Bronchial epithelial cell (primary cell): ENCODE measurements at regions not wholly inside any gene's neighbourhood (a gene's known extent, or its start where the extent isn't known, plus 50 kb on each side); places are given as distances from the start of the nearest gene placed in this dataset.

ENCODE experiments used
- DNase-seq: peaks from one replicate; pipeline ENCODE4 v3.0.0-alpha.2; 2010; ENCODE audit warnings: low read depth
- FAIRE-seq: peaks from 2 replicates; lab custom pipeline; 2011; peaks lifted over from hg19 to GRCh38; lab: Jason Lieb, UNC
- H3K27me3 ChIP-seq: 2 replicates; pipeline ENCODE4 v1.5.1; 2011; ENCODE audit warnings: low read length; ENCODE audit not compliant: control insufficient read depth, insufficient read depth
- H3K36me3 ChIP-seq: 2 replicates; pipeline ENCODE4 v1.5.1; 2011; ENCODE audit warnings: low read length; ENCODE audit not compliant: control insufficient read depth, insufficient read depth
- H3K4me3 ChIP-seq: 2 replicates; pipeline ENCODE4 v1.5.1; 2011; ENCODE audit warnings: mild to moderate bottlenecking, low read depth, low read length, control low read depth
- TF ChIP-seq, protein P1 (sequence below): IDR thresholded peaks from 2 replicates; pipeline ENCODE4 v1.5.1; 2011; ENCODE audit warnings: mild to moderate bottlenecking, moderate library complexity, low read length, control low read depth, inconsistent platforms; ENCODE audit not compliant: insufficient read depth, severe bottlenecking

DNA sequence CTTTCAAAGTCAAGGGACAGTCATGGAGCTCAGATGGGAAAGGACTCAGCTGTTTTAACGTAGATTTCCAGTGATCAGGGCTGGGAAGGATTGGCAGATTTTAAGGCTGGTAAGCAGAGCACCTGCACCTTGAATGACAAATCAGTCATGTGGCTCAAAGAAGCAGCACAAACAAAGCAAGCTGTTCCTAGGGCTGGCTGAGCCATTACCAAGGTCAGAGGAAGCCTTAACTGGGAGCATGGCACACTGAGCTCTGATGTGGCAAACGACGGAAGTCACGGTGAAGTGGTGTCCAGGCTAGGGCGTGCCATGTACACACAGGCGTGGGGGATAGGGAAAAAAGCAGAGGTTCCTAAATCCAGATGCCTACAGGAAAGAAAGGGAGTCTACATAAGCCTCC is 84.6 kb upstream of the PFN2 start:
- no peak for DNase-seq
- no peaks in the 10 kb centered on the region for H3K27me3 ChIP-seq
- FAIRE-seq: peak; percentile 93
- H3K4me3 ChIP-seq: no peak overlapping the region
- H3K36me3 ChIP-seq: no peaks in the 10 kb centered on the region
- TF ChIP-seq, protein P1, sequence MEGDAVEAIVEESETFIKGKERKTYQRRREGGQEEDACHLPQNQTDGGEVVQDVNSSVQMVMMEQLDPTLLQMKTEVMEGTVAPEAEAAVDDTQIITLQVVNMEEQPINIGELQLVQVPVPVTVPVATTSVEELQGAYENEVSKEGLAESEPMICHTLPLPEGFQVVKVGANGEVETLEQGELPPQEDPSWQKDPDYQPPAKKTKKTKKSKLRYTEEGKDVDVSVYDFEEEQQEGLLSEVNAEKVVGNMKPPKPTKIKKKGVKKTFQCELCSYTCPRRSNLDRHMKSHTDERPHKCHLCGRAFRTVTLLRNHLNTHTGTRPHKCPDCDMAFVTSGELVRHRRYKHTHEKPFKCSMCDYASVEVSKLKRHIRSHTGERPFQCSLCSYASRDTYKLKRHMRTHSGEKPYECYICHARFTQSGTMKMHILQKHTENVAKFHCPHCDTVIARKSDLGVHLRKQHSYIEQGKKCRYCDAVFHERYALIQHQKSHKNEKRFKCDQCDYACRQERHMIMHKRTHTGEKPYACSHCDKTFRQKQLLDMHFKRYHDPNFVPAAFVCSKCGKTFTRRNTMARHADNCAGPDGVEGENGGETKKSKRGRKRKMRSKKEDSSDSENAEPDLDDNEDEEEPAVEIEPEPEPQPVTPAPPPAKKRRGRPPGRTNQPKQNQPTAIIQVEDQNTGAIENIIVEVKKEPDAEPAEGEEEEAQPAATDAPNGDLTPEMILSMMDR: no peak

DNA sequence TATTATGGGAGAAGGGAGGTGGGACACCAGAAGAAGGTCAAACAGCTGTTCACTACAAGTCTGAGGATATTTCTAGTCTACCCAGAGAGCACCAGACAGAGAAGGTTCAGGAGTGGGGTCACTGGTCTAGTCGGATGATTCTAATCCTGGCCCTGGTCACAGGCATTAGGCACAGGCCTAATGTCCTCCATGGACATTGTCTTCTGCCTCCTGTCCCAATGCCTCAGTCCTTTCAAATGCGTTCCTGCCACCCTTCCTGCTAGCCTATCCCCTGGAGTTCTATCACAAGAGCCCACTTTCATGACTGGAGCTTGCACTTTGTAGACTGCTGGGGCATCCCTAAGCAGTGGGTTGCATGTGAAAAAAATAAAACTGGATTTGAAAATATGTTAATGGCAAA is 83.9 kb upstream of the PFN2 start:
- TF ChIP-seq, protein P1: no peak
- FAIRE-seq (no peak), DNase-seq (no peak)
- Histone ChIP-seq H3K36me3 (no peaks in the 10 kb centered on the region), H3K27me3 (no peaks in the 10 kb centered on the region), H3K4me3 (no peak overlapping the region)

DNA sequence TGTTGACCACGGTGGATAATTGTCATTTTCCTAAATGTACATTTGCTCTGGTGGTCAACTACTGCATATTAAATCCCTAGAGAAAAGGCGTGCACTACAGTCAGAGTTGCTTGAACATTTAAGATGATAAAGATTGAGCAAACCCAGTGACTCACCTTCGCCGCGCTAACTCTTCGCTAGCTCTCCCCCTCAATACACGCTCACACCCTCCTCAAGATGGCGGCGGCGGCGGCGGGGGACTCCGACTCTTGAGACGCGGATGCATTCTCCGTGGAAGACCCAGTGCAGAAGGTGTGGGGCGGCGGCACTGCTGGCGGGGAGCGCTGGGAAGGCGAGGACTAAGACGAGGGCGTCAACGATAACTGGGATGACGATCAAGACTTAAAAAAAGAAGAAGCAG is 79.8 kb upstream of the PFN2 start:
- TF ChIP-seq, protein P1: no peak
- FAIRE-seq: no peak
- H3K36me3 ChIP-seq: no peaks in the 10 kb centered on the region

DNA sequence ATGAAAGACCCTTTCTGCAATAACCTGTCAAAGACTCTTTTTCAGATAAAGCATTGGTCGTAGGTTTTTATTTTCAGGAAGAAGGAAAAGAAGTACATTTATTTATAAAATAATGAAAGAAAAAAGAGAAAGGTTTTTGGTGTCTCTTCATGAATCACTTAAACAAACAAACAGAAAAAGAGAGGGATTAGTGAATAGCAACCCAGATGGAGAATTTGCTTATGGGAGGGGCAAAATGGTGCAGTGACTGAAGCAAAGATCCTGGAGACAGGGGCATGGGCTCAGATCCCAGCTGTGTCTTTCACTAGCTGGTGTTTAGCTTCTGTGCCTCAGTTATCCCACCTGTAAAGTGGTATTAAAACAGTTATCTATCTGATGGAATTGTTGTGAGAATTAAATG is 78.6 kb upstream of the PFN2 start:
- FAIRE-seq: no peak
- TF ChIP-seq, protein P1: no peak
- peak; percentile 21 for DNase-seq
- no peaks in the 10 kb centered on the region for H3K36me3 ChIP-seq
- H3K4me3 ChIP-seq: no peak overlapping the region
- H3K27me3 ChIP-seq: no peaks in the 10 kb centered on the region

More for the DNA sequence above, 79.8 kb upstream of the PFN2 start:
- Histone ChIP-seq H3K4me3 (no peak overlapping the region), H3K27me3 (no peaks in the 10 kb centered on the region)
- no peak for DNase-seq

DNA sequence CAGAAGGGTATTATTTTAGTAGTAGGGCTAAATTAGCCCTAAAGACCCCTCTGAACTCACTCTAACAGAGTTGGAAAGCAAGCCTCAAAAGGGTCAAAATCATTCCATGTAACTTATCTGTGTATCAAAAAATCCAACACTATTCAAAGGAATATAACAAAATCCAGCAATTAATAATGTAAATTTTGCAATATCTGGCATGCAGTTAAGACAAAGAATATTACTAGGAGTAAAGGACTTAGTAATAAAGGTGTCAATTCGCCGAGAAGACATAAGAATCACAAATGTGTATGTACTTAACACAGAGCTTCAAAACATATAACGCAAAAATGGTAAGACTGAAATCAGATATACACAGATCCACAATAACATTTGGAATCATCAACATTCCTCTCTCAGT is 71.2 kb upstream of the PFN2 start:
- H3K36me3 ChIP-seq: no peaks in the 10 kb centered on the region
- no peak overlapping the region for H3K4me3 ChIP-seq
- FAIRE-seq (no peak), DNase-seq (no peak)
- TF ChIP-seq, protein P1: no peak
- no peaks in the 10 kb centered on the region for H3K27me3 ChIP-seq

DNA sequence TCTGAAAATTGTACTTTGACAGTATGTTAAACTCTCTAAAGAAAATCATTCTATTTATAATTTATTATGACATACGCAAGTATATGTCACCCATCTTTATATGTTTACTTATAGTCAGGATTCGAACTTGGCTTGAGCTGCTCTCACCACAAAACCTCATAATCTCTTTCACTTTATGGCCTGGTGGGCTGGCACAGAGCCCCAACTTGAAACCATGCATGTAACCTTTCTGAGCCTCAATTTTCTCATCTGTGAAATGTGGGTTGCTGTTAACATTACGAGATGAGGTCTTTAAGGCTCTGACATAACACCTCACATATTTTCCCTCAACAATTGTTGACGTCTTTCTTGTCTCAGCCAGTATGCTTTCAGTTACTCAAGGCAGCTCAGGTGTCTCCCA is 69.4 kb upstream of the PFN2 start:
- no peaks in the 10 kb centered on the region for H3K27me3 ChIP-seq
- no peak for FAIRE-seq
- TF ChIP-seq, protein P1: no peak

More for the DNA sequence above, 69.4 kb upstream of the PFN2 start:
- no peak overlapping the region for H3K4me3 ChIP-seq
- no peaks in the 10 kb centered on the region for H3K36me3 ChIP-seq
- DNase-seq: no peak
